ENCODE measurements at regions not wholly inside any gene's neighbourhood (a gene's known extent, or its start where the extent isn't known, plus 50 kb on each side); places are given as distances from the start of the nearest gene placed in this dataset.
"Not testable (repeated sequence)": the region's sequence is repeated elsewhere in the genome, so short reads cannot be mapped to it uniquely, and the experiment has no call there.

GRCh38 chr5:56421246-56422075 lies 188.3 kb upstream of the ANKRD55 start:
- no peak for DNase-seq (ENCODE audit: low spot score)

- no peak for DNase-seq (ENCODE audit: low spot score)
Observed at GRCh38 chr5:56420323-56420722, 187.2 kb upstream of the ANKRD55 start.

- no peak for DNase-seq (ENCODE audit: low spot score)
Observed at GRCh38 chr5:56419667-56420066, 186.5 kb upstream of the ANKRD55 start.

- no peak for DNase-seq (ENCODE audit: low spot score)
Observed at GRCh38 chr5:56415356-56415765, 182.2 kb upstream of the ANKRD55 start.

GRCh38 chr5:56414066-56414465 lies 180.9 kb upstream of the ANKRD55 start:
- no peak for DNase-seq (ENCODE audit: low spot score)

- no peak for DNase-seq (ENCODE audit: low spot score)
Observed at GRCh38 chr5:56413546-56413945, 180.4 kb upstream of the ANKRD55 start.

GRCh38 chr5:56412601-56413379 lies 179.7 kb upstream of the ANKRD55 start:
- DNase-seq (ENCODE audit: low spot score): peak; percentile 5

GRCh38 chr5:56410696-56411095 lies 177.6 kb upstream of the ANKRD55 start:
- no peak for DNase-seq (ENCODE audit: low spot score)

- DNase-seq (ENCODE audit: low spot score): no peak
Observed at GRCh38 chr5:56409331-56410190, 176.4 kb upstream of the ANKRD55 start.

- no peak for DNase-seq (ENCODE audit: low spot score)
Observed at GRCh38 chr5:56406838-56407237, 173.7 kb upstream of the ANKRD55 start.

- DNase-seq (ENCODE audit: low spot score): no peak
Observed at GRCh38 chr5:56406221-56406620, 173.1 kb upstream of the ANKRD55 start.

GRCh38 chr5:56405116-56405908 lies 172.2 kb upstream of the ANKRD55 start:
- no peak for DNase-seq (ENCODE audit: low spot score)

GRCh38 chr5:56402266-56403220 lies 169.4 kb upstream of the ANKRD55 start:
- DNase-seq (ENCODE audit: low spot score): no peak

GRCh38 chr5:56397796-56398195 lies 164.7 kb upstream of the ANKRD55 start:
- DNase-seq (ENCODE audit: low spot score): not testable (repeated sequence)

- no peak for DNase-seq (ENCODE audit: low spot score)
Observed at GRCh38 chr5:56396634-56397033, 163.5 kb upstream of the ANKRD55 start.

GRCh38 chr5:56389261-56389660 lies 156.1 kb upstream of the ANKRD55 start:
- no peak for DNase-seq (ENCODE audit: low spot score)

- DNase-seq (ENCODE audit: low spot score): no peak
Observed at GRCh38 chr5:56388229-56388985, 155.3 kb upstream of the ANKRD55 start.

GRCh38 chr5:56386046-56386445 lies 152.9 kb upstream of the ANKRD55 start:
- no peak for DNase-seq (ENCODE audit: low spot score)

GRCh38 chr5:56384186-56384585 lies 151.1 kb upstream of the ANKRD55 start:
- no peak for DNase-seq (ENCODE audit: low spot score)

GRCh38 chr5:56383761-56384160 lies 150.6 kb upstream of the ANKRD55 start:
- no peak for DNase-seq (ENCODE audit: low spot score)

Measured in CD4-positive, alpha-beta T cell treated with Interleukin-15 for 4 hours (primary cell).